Mesendoderm (in vitro differentiated cells): ENCODE measurements at regions not wholly inside any gene's neighbourhood (a gene's known extent, or its start where the extent isn't known, plus 50 kb on each side); places are given as distances from the start of the nearest gene placed in this dataset.
A peak's percentile ranks its signal among the peaks of the same experiment; 100 is the strongest.

Source experiments
- DNase-seq: peaks from one replicate; pipeline ENCODE4 v3.0.0; 2013
- H2AK5ac ChIP-seq: 2 replicates; pipeline ENCODE4 v1.6.1; 2013; ENCODE audit warnings: low read length, inconsistent platforms
- H2BK120ac ChIP-seq: 2 replicates; pipeline ENCODE4 v1.6.1; 2013; ENCODE audit warnings: low read depth, mild to moderate bottlenecking, low read length, moderate library complexity, mixed read lengths
- H2BK15ac ChIP-seq: replicated peaks from 2 replicates; pipeline ENCODE4 v1.6.1; 2013; ENCODE audit warnings: low read depth, mild to moderate bottlenecking, moderate library complexity
- H2BK5ac ChIP-seq: 2 replicates; pipeline ENCODE4 v1.6.1; 2013; ENCODE audit warnings: low read length, inconsistent platforms
- H3K18ac ChIP-seq: 2 replicates; pipeline ENCODE4 v1.6.1; 2013; ENCODE audit warnings: mild to moderate bottlenecking, low read length, mixed read lengths
- H3K23ac ChIP-seq: one replicate; pipeline ENCODE4 v1.6.1; 2013; ENCODE audit warnings: low read length
- H3K27ac ChIP-seq: 2 replicates; pipeline ENCODE4 v1.5.1; 2013; ENCODE audit warnings: low read depth, mild to moderate bottlenecking, inconsistent platforms, low read length, moderate library complexity
- H3K27me3 ChIP-seq: 2 replicates; pipeline ENCODE4 v1.6.1; 2013; ENCODE audit warnings: low read length, control low read depth, mild to moderate bottlenecking, inconsistent platforms; ENCODE audit not compliant: insufficient read depth, poor library complexity
- H3K36me3 ChIP-seq: 2 replicates; pipeline ENCODE4 v1.6.1; 2013; ENCODE audit warnings: low read length, inconsistent platforms; ENCODE audit not compliant: control insufficient read depth, insufficient read depth
- H3K4ac ChIP-seq: one replicate; pipeline ENCODE4 v1.6.1; 2013; ENCODE audit warnings: low read depth, mild to moderate bottlenecking, low read length, moderate library complexity
- H3K4me1 ChIP-seq: 2 replicates; pipeline ENCODE4 v1.6.1; 2013; ENCODE audit warnings: low read depth, low read length, inconsistent platforms; ENCODE audit not compliant: control insufficient read depth
- H3K4me2 ChIP-seq: 2 replicates; pipeline ENCODE4 v1.6.1; 2013; ENCODE audit warnings: low read length
- H3K4me3 ChIP-seq: 2 replicates; pipeline ENCODE4 v1.5.1; 2013; ENCODE audit warnings: mild to moderate bottlenecking, low read length
- H3K56ac ChIP-seq: one replicate; pipeline ENCODE4 v1.6.1; 2013; ENCODE audit warnings: low read length
- H3K79me1 ChIP-seq: 2 replicates; pipeline ENCODE4 v1.6.1; 2013; ENCODE audit warnings: low read length, inconsistent platforms
- H3K79me2 ChIP-seq: 2 replicates; pipeline ENCODE4 v1.6.1; 2013; ENCODE audit warnings: mild to moderate bottlenecking, low read length; ENCODE audit not compliant: control insufficient read depth, insufficient read depth
- H3K9ac ChIP-seq: 2 replicates; pipeline ENCODE4 v1.6.1; 2013; ENCODE audit warnings: low read length, inconsistent platforms
- H4K5ac ChIP-seq: one replicate; pipeline ENCODE4 v1.6.1; 2013; ENCODE audit warnings: low read length
- H4K8ac ChIP-seq: one replicate; pipeline ENCODE4 v1.6.1; 2013; ENCODE audit warnings: low read depth, mild to moderate bottlenecking, control low read depth, low read length, moderate library complexity
- WGBS: extraction: QIAGEN DNeasy Blood & Tissue Kit; methylation state at CpG from one replicate; pipeline ENCODE4 v1.1.7; 2013; ENCODE audit warnings: low lambda C conversion rate, missing lambda C conversion rate; ENCODE audit not compliant: insufficient coverage; ENCODE audit errors: extremely low coverage; 5-methylcytosine and 5-hydroxymethylcytosine counted together

DNA sequence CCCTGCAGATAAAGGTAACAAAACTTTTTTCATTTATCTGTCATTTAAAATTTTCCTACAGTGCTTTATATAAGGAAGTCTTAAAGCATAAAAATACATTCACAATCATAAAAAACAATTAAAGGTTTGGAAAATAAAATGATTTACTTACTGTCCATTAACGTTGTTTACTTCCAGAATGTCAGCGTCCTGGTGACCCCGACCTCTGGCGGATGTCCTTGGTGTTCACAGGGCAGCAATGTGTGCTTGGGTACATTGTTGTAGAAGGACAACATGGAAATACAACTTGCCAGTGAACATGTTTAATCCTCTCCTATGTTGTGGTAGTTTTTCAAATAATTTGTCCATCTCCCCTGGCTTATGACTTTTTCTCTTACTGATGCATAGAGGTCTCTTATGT is 168.8 kb upstream of the NDN start:
- H3K18ac ChIP-seq = no peak overlapping the region
- H3K4me2 ChIP-seq = no peak overlapping the region
- no peak overlapping the region for H2BK15ac ChIP-seq
- H3K4me3 ChIP-seq = no peak overlapping the region
- no peaks in the 10 kb centered on the region for H3K36me3 ChIP-seq
- no peak overlapping the region for H3K27ac ChIP-seq
- no peak overlapping the region for H4K8ac ChIP-seq
- H2BK120ac ChIP-seq = no peak overlapping the region
- H3K27me3 ChIP-seq = no peaks in the 10 kb centered on the region
- no peaks in the 10 kb centered on the region for H3K79me1 ChIP-seq
- H3K4me1 ChIP-seq = no peaks in the 10 kb centered on the region
- no peak overlapping the region for H3K4ac ChIP-seq
- H3K9ac ChIP-seq = no peak overlapping the region
- no peak overlapping the region for H3K56ac ChIP-seq
- WGBS = no CpG with 5 or more reads among the region's 4 CpGs
- H4K5ac ChIP-seq = no peak overlapping the region
- no peak overlapping the region for H2BK5ac ChIP-seq
- DNase-seq = no peak
- H3K23ac ChIP-seq = no peak overlapping the region
- no peak overlapping the region for H2AK5ac ChIP-seq
- H3K79me2 ChIP-seq = no peaks in the 10 kb centered on the region

DNA sequence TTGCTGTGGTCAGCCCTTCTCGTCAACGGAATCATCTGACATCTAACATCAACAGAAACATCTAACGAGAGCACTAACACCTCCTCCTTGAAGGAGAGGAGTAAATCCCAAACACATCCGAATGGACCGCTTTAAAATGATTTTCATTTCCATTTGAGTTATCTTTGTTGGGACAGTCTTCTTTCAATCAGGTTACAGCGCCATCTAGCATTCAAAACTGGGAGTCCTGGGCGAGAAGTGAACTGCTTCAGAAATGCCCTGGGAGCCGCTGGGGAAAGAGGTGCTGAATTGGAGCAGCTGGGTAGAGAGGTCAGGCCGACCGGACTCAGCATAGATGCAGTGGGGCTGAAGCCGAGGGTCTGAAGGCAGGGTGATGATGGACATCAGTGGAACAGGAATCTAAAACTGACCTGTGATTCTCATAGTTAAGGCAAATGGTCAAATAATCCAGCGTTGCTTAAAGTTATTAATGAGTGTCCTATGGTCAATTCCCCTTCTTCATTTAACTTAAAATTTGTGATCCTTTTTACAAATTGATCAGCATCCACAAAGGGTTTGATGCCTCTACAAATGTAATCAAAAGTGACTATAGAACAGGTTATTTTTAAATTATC is 170.0 kb upstream of the NDN start:
- Histone ChIP-seq H3K79me2 (no peaks in the 10 kb centered on the region), H3K9ac (no peak overlapping the region), H3K4me2 (no peak overlapping the region), H2BK5ac (no peak overlapping the region), H3K4ac (no peak overlapping the region), H3K27ac (no peak overlapping the region), H3K4me3 (no peak overlapping the region), H3K56ac (no peak overlapping the region), H3K79me1 (no peaks in the 10 kb centered on the region), H3K18ac (no peak overlapping the region), H3K4me1 (no peaks in the 10 kb centered on the region), H2BK15ac (no peak overlapping the region), H2AK5ac (no peak overlapping the region), H3K23ac (no peak overlapping the region), H2BK120ac (no peak overlapping the region), H4K8ac (no peak overlapping the region), H4K5ac (no peak overlapping the region), H3K36me3 (no peaks in the 10 kb centered on the region), H3K27me3 (no peaks in the 10 kb centered on the region)
- peak; percentile 71 for DNase-seq
- WGBS = no CpG with 5 or more reads among the region's 12 CpGs

DNA sequence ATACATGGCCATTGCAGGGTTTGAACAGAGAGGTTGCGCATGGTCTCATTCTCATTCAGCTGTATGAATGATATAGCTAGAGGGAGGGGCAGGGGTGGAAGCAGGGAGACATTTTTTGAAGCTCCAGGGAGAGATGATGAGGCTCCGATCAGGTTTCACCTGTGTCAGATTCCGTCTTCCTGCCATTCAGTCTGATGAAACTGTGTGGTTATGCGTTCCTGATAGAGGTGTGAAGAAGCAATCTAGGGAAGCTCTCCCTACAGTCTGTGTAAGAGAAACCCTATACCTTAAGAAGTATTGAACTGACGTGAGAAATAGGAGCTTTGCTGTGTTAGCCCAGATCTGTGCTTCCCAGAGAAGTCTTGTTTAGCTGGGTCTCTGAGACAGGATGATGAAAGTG is 171.9 kb upstream of the NDN start:
- H3K4me1 ChIP-seq = no peaks in the 10 kb centered on the region
- DNase-seq = no peak
- no peak overlapping the region for H3K56ac ChIP-seq
- no peak overlapping the region for H3K4me3 ChIP-seq
- H4K8ac ChIP-seq = no peak overlapping the region
- H3K36me3 ChIP-seq = no peaks in the 10 kb centered on the region
- H2BK15ac ChIP-seq = no peak overlapping the region
- H2AK5ac ChIP-seq = no peak overlapping the region
- no peak overlapping the region for H3K4me2 ChIP-seq
- no CpG with 5 or more reads among the region's 5 CpGs for WGBS
- no peak overlapping the region for H3K9ac ChIP-seq
- H3K23ac ChIP-seq = no peak overlapping the region
- H3K79me1 ChIP-seq = no peaks in the 10 kb centered on the region
- H3K18ac ChIP-seq = no peak overlapping the region
- no peak overlapping the region for H2BK5ac ChIP-seq
- H3K27ac ChIP-seq = no peak overlapping the region
- H4K5ac ChIP-seq = no peak overlapping the region
- H2BK120ac ChIP-seq = no peak overlapping the region
- H3K27me3 ChIP-seq = no peaks in the 10 kb centered on the region
- no peaks in the 10 kb centered on the region for H3K79me2 ChIP-seq
- no peak overlapping the region for H3K4ac ChIP-seq

DNA sequence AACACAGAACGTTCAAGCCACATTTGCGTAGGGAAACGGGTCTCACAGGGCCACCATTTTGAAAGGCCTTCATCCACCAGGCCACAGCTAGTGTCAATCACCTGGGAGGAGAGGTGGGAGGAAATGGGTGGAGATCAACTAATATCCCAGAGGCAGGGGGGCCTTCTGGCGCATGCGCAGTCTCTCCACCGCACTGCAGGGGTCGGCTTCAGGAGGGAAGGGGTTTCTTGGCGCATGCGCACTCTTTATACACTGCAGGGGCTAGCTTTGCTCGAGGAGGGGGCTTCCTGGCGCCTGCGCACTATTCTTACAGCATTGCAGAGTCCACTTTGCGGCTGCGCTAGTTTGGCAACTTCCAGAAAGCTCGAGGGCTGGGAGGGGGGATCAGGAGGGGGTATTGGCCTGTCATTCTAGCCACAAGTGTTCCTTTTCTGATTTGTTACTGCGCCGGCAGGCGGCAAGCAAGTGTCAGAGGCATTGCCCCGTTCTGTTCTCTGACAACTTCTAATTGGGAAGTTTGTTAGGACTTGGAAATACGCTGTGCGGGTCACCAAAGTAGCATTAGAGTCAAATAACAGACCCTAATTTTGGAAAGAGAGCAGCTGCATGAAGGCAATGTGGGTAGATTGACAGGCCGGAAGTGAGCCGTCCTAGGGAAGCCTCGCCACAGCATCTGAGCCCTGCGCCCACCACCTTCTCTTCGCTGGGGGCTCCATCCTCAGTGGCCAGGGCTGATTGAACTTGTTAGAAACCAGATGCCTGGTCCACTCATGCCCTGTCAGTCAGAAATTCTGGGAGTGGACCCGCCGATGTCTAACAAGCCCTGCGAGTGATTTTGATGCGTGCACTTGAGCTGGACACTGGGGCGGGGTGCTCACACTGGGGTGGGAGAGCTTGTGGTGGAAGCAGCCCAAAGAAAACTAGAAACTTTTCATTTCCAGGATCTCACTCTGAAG is 173.5 kb upstream of the NDN start:
- no peak overlapping the region for H2AK5ac ChIP-seq
- H3K27ac ChIP-seq = no peak overlapping the region
- no peak overlapping the region for H3K23ac ChIP-seq
- no peak overlapping the region for H3K9ac ChIP-seq
- no peak overlapping the region for H4K8ac ChIP-seq
- peak; percentile 79 for DNase-seq
- H3K56ac ChIP-seq = no peak overlapping the region
- no peak overlapping the region for H3K4ac ChIP-seq
- no peak overlapping the region for H4K5ac ChIP-seq
- no peak overlapping the region for H2BK5ac ChIP-seq
- H3K4me3 ChIP-seq = no peak overlapping the region
- H2BK120ac ChIP-seq = no peak overlapping the region
- no peaks in the 10 kb centered on the region for H3K4me1 ChIP-seq
- H3K36me3 ChIP-seq = no peaks in the 10 kb centered on the region
- no CpG with 5 or more reads among the region's 31 CpGs for WGBS
- H3K79me1 ChIP-seq = no peaks in the 10 kb centered on the region
- H2BK15ac ChIP-seq = no peak overlapping the region
- H3K27me3 ChIP-seq = no peaks in the 10 kb centered on the region
- no peak overlapping the region for H3K18ac ChIP-seq
- H3K4me2 ChIP-seq = no peak overlapping the region
- H3K79me2 ChIP-seq = no peaks in the 10 kb centered on the region

DNA sequence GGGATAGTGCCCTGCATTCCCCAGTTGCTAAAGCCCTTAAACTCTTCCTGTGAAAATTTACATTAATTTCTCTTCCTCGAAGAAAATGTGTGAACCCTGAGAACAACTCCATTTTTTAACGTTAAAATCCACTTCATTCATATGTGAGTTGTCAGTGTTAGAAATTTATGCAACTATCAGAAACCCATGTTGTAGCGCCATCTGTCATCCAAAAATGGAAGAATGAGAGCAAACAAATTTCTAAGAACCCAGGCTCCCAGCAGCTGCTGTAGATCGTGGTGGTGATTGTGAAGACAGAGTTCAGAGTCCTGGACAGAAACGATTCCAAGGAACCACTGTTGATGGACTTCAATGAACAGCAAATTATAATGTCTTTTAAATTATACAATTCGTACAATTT is 179.7 kb upstream of the NDN start:
- Histone ChIP-seq H2BK15ac (no peak overlapping the region), H2BK120ac (no peak overlapping the region), H3K79me2 (no peaks in the 10 kb centered on the region), H3K27me3 (no peaks in the 10 kb centered on the region), H2BK5ac (no peak overlapping the region), H3K79me1 (no peaks in the 10 kb centered on the region), H4K5ac (no peak overlapping the region), H3K36me3 (no peaks in the 10 kb centered on the region), H4K8ac (no peak overlapping the region), H3K56ac (no peak overlapping the region), H3K4me3 (no peak overlapping the region), H3K4ac (no peak overlapping the region), H3K18ac (no peak overlapping the region), H3K4me1 (no peaks in the 10 kb centered on the region), H3K27ac (no peak overlapping the region), H3K9ac (no peak overlapping the region), H3K4me2 (no peak overlapping the region), H2AK5ac (no peak overlapping the region), H3K23ac (no peak overlapping the region)
- 100% methylated on average over 1 of the region's 6 CpGs for WGBS
- DNase-seq = no peak
